Right lobe of liver (tissue), 6 donors: ENCODE measurements at regions not wholly inside any gene's neighbourhood (a gene's known extent, or its start where the extent isn't known, plus 50 kb on each side); places are given as distances from the start of the nearest gene placed in this dataset.

Experiments used
- ATAC-seq, 4 donors: fragments of 200-7000 bp; cut with Tn5 transposase; one replicate each; pipeline ENCODE4 v1.9.1; 2020; ENCODE audit warnings: mild to moderate bottlenecking in 4 of 4, moderate library complexity in 4 of 4
- DNase-seq, 3 donors: peaks; one replicate each; pipeline ENCODE4 v3.0.0-alpha.2; 2020
- H3K27ac ChIP-seq, 3 donors: fragments of 200-600 bp; one replicate each; pipeline ENCODE4 v1.8.0; 2022
- H3K27me3 ChIP-seq, 2 donors: fragments of 200-600 bp; one replicate each; pipeline ENCODE4 v1.8.0; 2022
- H3K36me3 ChIP-seq, 4 donors: fragments of 200-600 bp; sonication (generic) in 1 of 4; one replicate each; pipeline versions ENCODE4 v1.5.1 to v1.8.0; 2017 to 2022; ENCODE audit warnings: control low read depth in 1 of 4
- H3K4me1 ChIP-seq, 4 donors: fragments of 200-600 bp; sonication (generic) in 1 of 4; one replicate each; pipeline versions ENCODE4 v1.5.1 to v1.8.0; 2017 to 2022; ENCODE audit warnings: control low read depth in 1 of 4
- H3K4me3 ChIP-seq, 3 donors: fragments of 200-600 bp; one replicate each; pipeline ENCODE4 v1.8.0; 2022
- H3K9me3 ChIP-seq, 4 donors: fragments of 200-600 bp; sonication (generic) in 1 of 4; one replicate each; pipeline versions ENCODE4 v1.5.1 to v1.8.0; 2017 to 2022; ENCODE audit warnings: control low read depth in 1 of 4
- POLR2A ChIP-seq: fragments of 450-650 bp; IDR thresholded peaks from one replicate; pipeline ENCODE4 v1.6.1; 2017; ENCODE audit warnings: antibody characterized with exemption, mild to moderate bottlenecking
- WGBS: methylation state at CpG from one replicate; pipeline ENCODE4 v1.1.6; 2018; ENCODE audit warnings: low coverage, low lambda C conversion rate; ENCODE audit not compliant: insufficient coverage; ENCODE audit errors: missing lambda C conversion rate; 5-methylcytosine and 5-hydroxymethylcytosine counted together
- intact Hi-C, 2 donors: fragments of 100-400 bp; cut with DNase I; formaldehyde crosslinking; loops; one replicate each; pipeline versions ENCODE4 v1.11.2 to v1.14.1; 2022
- TF ChIP-seq, protein P1 (sequence below), 4 donors: fragments of 200-600 bp in 3 of 4; fragments of 450-650 bp in 1 of 4; IDR thresholded peaks; one replicate each; pipeline versions ENCODE4 v1.5.1 to v1.8.0; 2016 to 2022; ENCODE audit warnings: antibody characterized with exemption in 4 of 4, mild to moderate bottlenecking in 2 of 4
- donor health status: DM: no; HTN: yes; CAD: no.
- donor health status: DM: no; HTN: no; CAD: no.
- donor health status: DM: no; HTN: no; CAD: no.
- donor health status: DM: no; HTN: yes; CAD: no.
- donor health status: DM: no; HTN: yes; CAD: no.

DNA sequence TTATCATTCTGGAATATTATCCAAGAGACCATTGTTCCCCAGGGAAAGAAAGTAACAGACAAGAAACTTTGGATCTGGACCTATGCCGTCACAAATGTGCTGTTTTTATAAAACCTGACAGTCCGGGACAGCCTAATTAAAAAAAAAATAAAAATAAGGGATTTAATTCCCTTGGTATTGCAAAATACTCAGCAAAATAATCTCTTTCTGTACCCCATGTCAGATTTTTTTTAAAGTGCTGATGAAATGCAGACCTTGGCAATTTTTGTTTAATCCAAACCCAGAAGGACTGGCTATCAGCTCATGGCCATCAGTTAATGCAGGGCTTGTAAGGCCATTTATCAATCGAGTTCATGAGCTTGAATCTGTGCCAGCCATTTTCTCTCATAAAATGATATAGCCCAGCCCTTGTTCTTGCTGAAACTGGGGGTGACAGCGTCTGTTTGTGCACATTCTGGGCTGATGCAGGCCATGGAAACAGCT, 162.7 kb upstream of the S1PR3 start:
- Histone ChIP-seq H3K4me3 (no peak overlapping the region), H3K4me1 (no peaks in the 10 kb centered on the region), H3K9me3 (no peaks in the 10 kb centered on the region), H3K36me3 (no peaks in the 10 kb centered on the region), H3K27ac (no peak overlapping the region), H3K27me3 (no peaks in the 10 kb centered on the region)
- ATAC-seq, result no peak
- intact Hi-C loops, result no loop called here
- DNase-seq, result no peak
- 52% methylated on average over 4 of the region's 4 CpGs for WGBS
- TF ChIP-seq POLR2A, result no peak
- TF ChIP-seq, protein P1, sequence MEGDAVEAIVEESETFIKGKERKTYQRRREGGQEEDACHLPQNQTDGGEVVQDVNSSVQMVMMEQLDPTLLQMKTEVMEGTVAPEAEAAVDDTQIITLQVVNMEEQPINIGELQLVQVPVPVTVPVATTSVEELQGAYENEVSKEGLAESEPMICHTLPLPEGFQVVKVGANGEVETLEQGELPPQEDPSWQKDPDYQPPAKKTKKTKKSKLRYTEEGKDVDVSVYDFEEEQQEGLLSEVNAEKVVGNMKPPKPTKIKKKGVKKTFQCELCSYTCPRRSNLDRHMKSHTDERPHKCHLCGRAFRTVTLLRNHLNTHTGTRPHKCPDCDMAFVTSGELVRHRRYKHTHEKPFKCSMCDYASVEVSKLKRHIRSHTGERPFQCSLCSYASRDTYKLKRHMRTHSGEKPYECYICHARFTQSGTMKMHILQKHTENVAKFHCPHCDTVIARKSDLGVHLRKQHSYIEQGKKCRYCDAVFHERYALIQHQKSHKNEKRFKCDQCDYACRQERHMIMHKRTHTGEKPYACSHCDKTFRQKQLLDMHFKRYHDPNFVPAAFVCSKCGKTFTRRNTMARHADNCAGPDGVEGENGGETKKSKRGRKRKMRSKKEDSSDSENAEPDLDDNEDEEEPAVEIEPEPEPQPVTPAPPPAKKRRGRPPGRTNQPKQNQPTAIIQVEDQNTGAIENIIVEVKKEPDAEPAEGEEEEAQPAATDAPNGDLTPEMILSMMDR (IDR thresholded peaks at IDR 0.05), result no peak

DNA sequence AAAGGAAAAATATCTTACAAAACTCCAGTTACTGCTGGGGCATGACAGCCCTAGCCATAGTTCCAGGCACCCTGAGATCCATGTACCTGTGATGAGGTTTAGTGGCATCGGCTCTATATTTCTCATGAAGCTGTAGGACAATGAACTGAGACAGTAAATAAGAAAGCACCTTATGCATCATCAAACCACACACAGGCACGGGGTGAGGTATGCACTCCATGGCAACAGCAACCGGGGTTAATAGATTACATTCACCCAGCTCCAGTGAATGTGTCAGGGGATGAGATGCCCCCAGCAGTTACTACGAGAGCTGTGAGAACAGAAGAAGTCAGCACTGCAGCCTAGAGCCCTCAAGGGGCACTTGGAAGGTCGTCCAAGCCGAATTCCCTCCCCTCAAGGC, 162.0 kb upstream of the S1PR3 start:
- Histone ChIP-seq H3K36me3 (no peaks in the 10 kb centered on the region), H3K9me3 (no peaks in the 10 kb centered on the region), H3K4me3 (no peak overlapping the region), H3K4me1 (no peaks in the 10 kb centered on the region), H3K27me3 (no peaks in the 10 kb centered on the region), H3K27ac (no peak overlapping the region)
- intact Hi-C loops, result no loop called here
- ATAC-seq, result no peak
- DNase-seq, result no peak
- TF ChIP-seq POLR2A, result no peak
- TF ChIP-seq, protein P1 (IDR thresholded peaks at IDR 0.05), result no peak
- WGBS, result 48% methylated on average over 6 of the region's 6 CpGs

DNA sequence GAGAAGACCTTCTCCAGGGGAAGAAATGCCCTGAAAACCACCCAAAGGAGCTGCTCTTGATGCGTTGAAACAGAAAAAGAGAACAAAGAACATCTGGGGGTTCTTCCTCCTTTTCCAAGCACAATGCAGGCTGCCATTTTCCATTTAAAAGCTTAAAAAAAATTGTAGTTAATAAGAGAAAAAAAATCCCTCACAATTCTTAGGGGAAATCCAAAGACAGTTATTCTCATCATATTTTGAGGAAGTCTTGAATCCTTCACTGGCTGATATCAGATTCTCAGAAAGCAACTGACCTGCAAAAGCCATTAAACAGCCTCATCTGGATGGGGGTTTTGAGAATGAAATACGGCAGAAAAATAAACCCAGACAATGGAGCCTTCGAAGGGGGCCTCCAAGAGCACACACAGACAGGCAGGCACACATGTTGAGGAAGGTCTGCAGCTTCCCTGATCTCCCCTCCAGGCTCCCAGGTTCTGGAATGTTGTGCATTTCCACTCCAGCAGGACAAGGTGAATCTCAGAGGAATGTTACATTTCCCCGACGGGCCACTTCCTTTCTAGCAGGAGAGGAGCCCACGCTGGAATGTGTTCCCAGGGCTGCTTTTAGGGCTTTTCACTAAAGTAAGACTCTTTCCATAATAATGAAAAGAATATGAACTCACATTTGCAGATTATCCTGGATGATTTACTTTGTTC, 159.4 kb upstream of the S1PR3 start:
- no peaks in the 10 kb centered on the region for H3K36me3 ChIP-seq
- intact Hi-C loops, result no loop called here
- no peaks in the 10 kb centered on the region for H3K27me3 ChIP-seq
- TF ChIP-seq POLR2A, result no peak
- TF ChIP-seq, protein P1 (IDR thresholded peaks at IDR 0.05), result no peak
- no peaks in the 10 kb centered on the region for H3K9me3 ChIP-seq
- no peak overlapping the region for H3K4me3 ChIP-seq
- no peaks in the 10 kb centered on the region for H3K4me1 ChIP-seq
- no peak overlapping the region for H3K27ac ChIP-seq
- 36% methylated on average over 6 of the region's 6 CpGs for WGBS
- DNase-seq (no peak), ATAC-seq (no peak)

DNA sequence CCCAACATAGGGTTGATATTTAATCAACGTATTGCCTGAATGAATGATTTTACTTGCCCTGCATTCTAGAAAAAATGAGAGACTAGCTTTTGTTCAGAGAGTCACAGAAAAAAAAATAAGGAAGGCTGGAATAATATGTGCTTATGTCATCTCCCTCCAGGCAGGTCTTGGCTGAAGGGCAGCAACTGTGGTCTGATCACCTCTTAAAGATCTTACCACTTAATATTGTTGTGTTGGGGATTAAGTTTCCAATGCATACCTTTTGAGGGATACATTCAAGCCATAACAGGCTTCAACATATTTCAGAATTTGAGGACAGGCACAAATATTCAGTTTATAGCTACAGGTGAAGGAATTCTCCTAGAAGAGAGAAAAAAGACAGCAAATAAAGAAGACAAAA, 157.3 kb upstream of the S1PR3 start:
- intact Hi-C loops, result no loop called here
- H3K36me3 ChIP-seq, result no peaks in the 10 kb centered on the region
- ATAC-seq (no peak), DNase-seq (no peak)
- no peaks in the 10 kb centered on the region for H3K9me3 ChIP-seq
- H3K4me3 ChIP-seq, result no peak overlapping the region
- H3K4me1 ChIP-seq, result no peaks in the 10 kb centered on the region
- 18% methylated on average over 1 of the region's 1 CpG for WGBS
- no peaks in the 10 kb centered on the region for H3K27me3 ChIP-seq
- H3K27ac ChIP-seq, result no peak overlapping the region
- no peak for TF ChIP-seq POLR2A
- TF ChIP-seq, protein P1 (IDR thresholded peaks at IDR 0.05), result no peak
